Stimulated activated CD4-positive, alpha-beta T cell treated with anti-CD3 and anti-CD28 coated beads, Interleukin-1b, Interleukin-23, amount 100 ng/mL, for 1 hour (primary cell): ENCODE measurements at regions not wholly inside any gene's neighbourhood (a gene's known extent, or its start where the extent isn't known, plus 50 kb on each side); places are given as distances from the start of the nearest gene placed in this dataset.
"Not testable (repeated sequence)": the region's sequence is repeated elsewhere in the genome, so short reads cannot be mapped to it uniquely, and the experiment has no call there.

Experiments
- DNase-seq, 2 donors: peaks; one replicate each; pipeline ENCODE4 v3.0.0-alpha.2; 2020; ENCODE audit warnings: low read depth in 2 of 2

- DNase-seq, result no peak
These were observed 300.0 kb upstream of the NRG3 start for GRCh38 chr10:81575036-81575435.

GRCh38 chr10:81576336-81576735 is 298.7 kb upstream of the NRG3 start:
- DNase-seq, result no peak

GRCh38 chr10:81594991-81595390 is 280.0 kb upstream of the NRG3 start:
- DNase-seq, result no peak

- DNase-seq, result no peak
These were observed 274.8 kb upstream of the NRG3 start for GRCh38 chr10:81600185-81600584.

GRCh38 chr10:81603106-81603620 is 271.8 kb upstream of the NRG3 start:
- DNase-seq, result no peak

- not testable (repeated sequence) for DNase-seq
These were observed 230.5 kb upstream of the NRG3 start for GRCh38 chr10:81644485-81644884.

- no peak for DNase-seq
These were observed 219.0 kb upstream of the NRG3 start for GRCh38 chr10:81655986-81656385.

- no peak for DNase-seq
These were observed 212.2 kb upstream of the NRG3 start for GRCh38 chr10:81662837-81663236.

- not testable (repeated sequence) for DNase-seq
These were observed 210.2 kb upstream of the NRG3 start for GRCh38 chr10:81664800-81665199.

GRCh38 chr10:81674941-81675340 is 200.1 kb upstream of the NRG3 start:
- no peak for DNase-seq

GRCh38 chr10:81679291-81679690 is 195.7 kb upstream of the NRG3 start:
- DNase-seq, result no peak

- DNase-seq, result no peak
These were observed 194.6 kb upstream of the NRG3 start for GRCh38 chr10:81680359-81680758.

- no peak for DNase-seq
These were observed 186.5 kb upstream of the NRG3 start for GRCh38 chr10:81688459-81688858.

- DNase-seq, result no peak
These were observed 178.2 kb upstream of the NRG3 start for GRCh38 chr10:81696609-81697388.

GRCh38 chr10:81704596-81704995 is 170.4 kb upstream of the NRG3 start:
- DNase-seq, result no peak

- DNase-seq, result no peak
These were observed 166.6 kb upstream of the NRG3 start for GRCh38 chr10:81708416-81708815.

- no peak for DNase-seq
These were observed 166.1 kb upstream of the NRG3 start for GRCh38 chr10:81708929-81709328.

GRCh38 chr10:81722399-81722798 is 152.6 kb upstream of the NRG3 start:
- no peak for DNase-seq

GRCh38 chr10:81724431-81724830 is 150.6 kb upstream of the NRG3 start:
- no peak for DNase-seq

GRCh38 chr10:81725851-81726250 is 149.1 kb upstream of the NRG3 start:
- no peak for DNase-seq

GRCh38 chr10:81728692-81729091 is 146.3 kb upstream of the NRG3 start:
- DNase-seq, result no peak

- DNase-seq, result no peak
These were observed 144.1 kb upstream of the NRG3 start for GRCh38 chr10:81730891-81731290.

GRCh38 chr10:81733542-81733941 is 141.5 kb upstream of the NRG3 start:
- DNase-seq, result no peak

GRCh38 chr10:81735167-81735566 is 139.8 kb upstream of the NRG3 start:
- not testable (repeated sequence) for DNase-seq
